Sigmoid colon (tissue), 3 donors: ENCODE measurements at regions not wholly inside any gene's neighbourhood (a gene's known extent, or its start where the extent isn't known, plus 50 kb on each side); places are given as distances from the start of the nearest gene placed in this dataset.

Experiments used
- CTCF ChIP-seq, 4 experiments: fragments of 450-650 bp in 3 of 4; fragments of 200-600 bp in 1 of 4; IDR thresholded peaks; one replicate each; pipeline ENCODE4 v1.5.1; 2016 to 2019; ENCODE audit warnings: antibody characterized with exemption in 4 of 4, mild to moderate bottlenecking in 3 of 4, moderate library complexity in 2 of 4
- POLR2A ChIP-seq, 2 donors: fragments of 450-650 bp; IDR thresholded peaks; one replicate each; pipeline ENCODE4 v1.6.1; 2016; ENCODE audit warnings: antibody characterized with exemption in 2 of 2, mild to moderate bottlenecking in 2 of 2, moderate library complexity in 2 of 2

- TF ChIP-seq CTCF (IDR thresholded peaks at IDR 0.05) (no peak), POLR2A (IDR thresholded peaks at IDR 0.05) (no peak)
Measured at GRCh38 chr2:18987592-18988073, 370.8 kb downstream of the OSR1 start.
